ENCODE measurements at regions not wholly inside any gene's neighbourhood (a gene's known extent, or its start where the extent isn't known, plus 50 kb on each side); places are given as distances from the start of the nearest gene placed in this dataset.
A peak's percentile ranks its signal among the peaks of the same experiment; 100 is the strongest.
"Not testable (repeated sequence)": the region's sequence is repeated elsewhere in the genome, so short reads cannot be mapped to it uniquely, and the experiment has no call there.

- no peak for DNase-seq
Measured at GRCh38 chr10:27388761-27389399, 115.2 kb upstream of the RAB18 start.

- DNase-seq, result no peak
Measured at GRCh38 chr10:27383595-27384542, 120.2 kb upstream of the RAB18 start.

- no peak for DNase-seq
Measured at GRCh38 chr10:27382176-27382575, 121.9 kb upstream of the RAB18 start.

- no peak for DNase-seq
Measured at GRCh38 chr10:27380929-27381358, 123.2 kb upstream of the RAB18 start.

- DNase-seq, result not testable (repeated sequence)
Measured at GRCh38 chr10:27379041-27379440, 125.1 kb upstream of the RAB18 start.

GRCh38 chr10:27373566-27374160 lies 130.4 kb upstream of the RAB18 start:
- DNase-seq, result no peak

GRCh38 chr10:27372095-27372494 lies 131.5 kb upstream of the ACBD5 start:
- DNase-seq, result no peak

- DNase-seq, result not testable (repeated sequence)
Measured at GRCh38 chr10:27371375-27371774, 130.8 kb upstream of the ACBD5 start.

GRCh38 chr10:27369880-27370279 lies 129.3 kb upstream of the ACBD5 start:
- DNase-seq, result no peak

GRCh38 chr10:27368706-27369105 lies 128.1 kb upstream of the ACBD5 start:
- no peak for DNase-seq

- no peak for DNase-seq
Measured at GRCh38 chr10:27366769-27367168, 126.2 kb upstream of the ACBD5 start.

GRCh38 chr10:27364028-27364427 lies 123.4 kb upstream of the ACBD5 start:
- no peak for DNase-seq

GRCh38 chr10:27360581-27361172 lies 120.1 kb upstream of the ACBD5 start:
- DNase-seq, result peak; percentile 78

- DNase-seq, result peak; percentile 15
Measured at GRCh38 chr10:27359792-27360355, 119.3 kb upstream of the ACBD5 start.

GRCh38 chr10:27356738-27357137 lies 116.1 kb upstream of the ACBD5 start:
- no peak for DNase-seq

- DNase-seq, result no peak
Measured at GRCh38 chr10:27355918-27356573, 115.4 kb upstream of the ACBD5 start.

- DNase-seq, result not testable (repeated sequence)
Measured at GRCh38 chr10:27354643-27355270, 114.2 kb upstream of the ACBD5 start.

GRCh38 chr10:27354100-27354499 lies 113.5 kb upstream of the ACBD5 start:
- not testable (repeated sequence) for DNase-seq

GRCh38 chr10:27349987-27350386 lies 109.4 kb upstream of the ACBD5 start:
- no peak for DNase-seq

GRCh38 chr10:27347827-27348207 lies 107.2 kb upstream of the ACBD5 start:
- not testable (repeated sequence) for DNase-seq

GRCh38 chr10:27345455-27345920 lies 104.9 kb upstream of the ACBD5 start:
- no peak for DNase-seq

Data from NCI-H82 (cell line).